HG02571 (cell line): ENCODE measurements at regions not wholly inside any gene's neighbourhood (a gene's known extent, or its start where the extent isn't known, plus 50 kb on each side); places are given as distances from the start of the nearest gene placed in this dataset.
"Not testable (repeated sequence)": the region's sequence is repeated elsewhere in the genome, so short reads cannot be mapped to it uniquely, and the experiment has no call there.

Experiments used
- ATAC-seq: cut with Tn5 transposase; IDR thresholded peaks from one replicate; pipeline ENCODE4 v1.9.1; 2021; ENCODE audit warnings: mild to moderate bottlenecking, moderate library complexity; ENCODE audit not compliant: unreplicated experiment

- not testable (repeated sequence) for ATAC-seq
These were observed 5397.7 kb upstream of the TPTE start for GRCh38 chr21:5123655-5124054.

GRCh38 chr21:5128261-5128660, 5393.1 kb upstream of the TPTE start:
- ATAC-seq, result peak; percentile 85

- ATAC-seq, result not testable (repeated sequence)
These were observed 5387.6 kb upstream of the TPTE start for GRCh38 chr21:5133824-5134223.

GRCh38 chr21:5136406-5136805, 5385.0 kb upstream of the TPTE start:
- ATAC-seq, result not testable (repeated sequence)

- not testable (repeated sequence) for ATAC-seq
These were observed 5384.4 kb upstream of the TPTE start for GRCh38 chr21:5137006-5137405.

GRCh38 chr21:5138687-5139086, 5382.7 kb upstream of the TPTE start:
- ATAC-seq, result not testable (repeated sequence)

- ATAC-seq, result not testable (repeated sequence)
These were observed 5381.9 kb upstream of the TPTE start for GRCh38 chr21:5139528-5139927.

GRCh38 chr21:5143011-5143410, 5378.4 kb upstream of the TPTE start:
- not testable (repeated sequence) for ATAC-seq

- not testable (repeated sequence) for ATAC-seq
These were observed 5376.7 kb upstream of the TPTE start for GRCh38 chr21:5144731-5145130.

GRCh38 chr21:5147685-5148084, 5373.7 kb upstream of the TPTE start:
- not testable (repeated sequence) for ATAC-seq

GRCh38 chr21:5149222-5149621, 5372.2 kb upstream of the TPTE start:
- not testable (repeated sequence) for ATAC-seq

- not testable (repeated sequence) for ATAC-seq
These were observed 5367.3 kb upstream of the TPTE start for GRCh38 chr21:5153842-5154640.

GRCh38 chr21:5154641-5154982, 5366.8 kb upstream of the TPTE start:
- peak; percentile 98 for ATAC-seq

GRCh38 chr21:5162693-5163574, 5358.4 kb upstream of the TPTE start:
- ATAC-seq, result not testable (repeated sequence)

GRCh38 chr21:5165829-5166228, 5355.6 kb upstream of the TPTE start:
- ATAC-seq, result not testable (repeated sequence)
